Testis (tissue), 2 donors: ENCODE measurements at regions not wholly inside any gene's neighbourhood (a gene's known extent, or its start where the extent isn't known, plus 50 kb on each side); places are given as distances from the start of the nearest gene placed in this dataset.

ENCODE experiments used
- DNase-seq: peaks from one replicate; pipeline ENCODE4 v3.0.0-alpha.2; 2019
- H3K27ac ChIP-seq, 2 donors: fragments of 200-600 bp; sonication (generic); one replicate each; pipeline ENCODE4 v1.5.1; 2019
- H3K27me3 ChIP-seq: fragments of 200-600 bp; sonication (generic); one replicate; pipeline ENCODE4 v1.5.1; 2019
- H3K36me3 ChIP-seq: fragments of 200-600 bp; sonication (generic); one replicate; pipeline ENCODE4 v1.5.1; 2017; ENCODE audit warnings: low read depth; ENCODE audit errors: missing control alignments
- H3K4me1 ChIP-seq: fragments of 200-600 bp; sonication (generic); one replicate; pipeline ENCODE4 v1.5.1; 2019
- H3K4me3 ChIP-seq, 2 donors: fragments of 200-600 bp; sonication (generic); one replicate each; pipeline ENCODE4 v1.5.1; 2017 to 2019
- H3K9me3 ChIP-seq: fragments of 200-600 bp; sonication (generic); one replicate; pipeline ENCODE4 v1.5.1; 2017
- CTCF ChIP-seq, 3 experiments: fragments of 450-650 bp in 2 of 3; fragments of 200-600 bp in 1 of 3; sonication (generic) in 1 of 3; IDR thresholded peaks; one replicate each; pipeline ENCODE4 v1.5.1; 2016 to 2019; ENCODE audit warnings: antibody characterized with exemption in 3 of 3, mild to moderate bottlenecking in 2 of 3, moderate library complexity in 1 of 3
- POLR2A ChIP-seq: fragments of 450-650 bp; IDR thresholded peaks from one replicate; pipeline ENCODE4 v1.6.1; 2017; ENCODE audit warnings: antibody characterized with exemption, mild to moderate bottlenecking, moderate library complexity
- WGBS, 2 donors: methylation state at CpG; one replicate each; pipeline ENCODE4 v1.1.5; 2018; 5-methylcytosine and 5-hydroxymethylcytosine counted together
- intact Hi-C: fragments of 100-400 bp; cut with DNase I; formaldehyde crosslinking; loops from one replicate; pipeline ENCODE4 v1.15.1; 2023; ENCODE audit warnings: low total_unique reads

- Histone ChIP-seq H3K36me3 (no peaks in the 10 kb centered on the region), H3K27me3 (no peaks in the 10 kb centered on the region), H3K27ac (no peak overlapping the region), H3K4me1 (peaks cover 10% of the 10 kb centered on the region), H3K4me3 (no peak overlapping the region), H3K9me3 (no peaks in the 10 kb centered on the region)
- WGBS, 2 donors = 21 to 22% methylated on average over 3 of the region's 3 CpGs
- DNase-seq = no peak
- intact Hi-C loops = no loop called here
- TF ChIP-seq CTCF (IDR thresholded peaks at IDR 0.05) (no peak), POLR2A (no peak)
Observed at GRCh38 chr13:31965361-31966066, 66.1 kb upstream of the FRY start.

GRCh38 chr13:31967155-31967554 is 64.4 kb upstream of the FRY start:
- Histone ChIP-seq H3K4me3 (no peak overlapping the region), H3K36me3 (no peaks in the 10 kb centered on the region), H3K4me1 (peaks cover 10% of the 10 kb centered on the region), H3K27ac (no peak overlapping the region), H3K27me3 (no peaks in the 10 kb centered on the region), H3K9me3 (no peaks in the 10 kb centered on the region)
- intact Hi-C loops = no loop called here
- WGBS, 2 donors = 88 to 96% methylated on average over 1 of the region's 1 CpG
- DNase-seq = no peak
- no peak for TF ChIP-seq POLR2A
- TF ChIP-seq CTCF (IDR thresholded peaks at IDR 0.05) = peak in 1 of 3 experiments; percentile 38

- no peaks in the 10 kb centered on the region for H3K36me3 ChIP-seq
- H3K4me3 ChIP-seq = no peak overlapping the region
- 68 to 75% methylated on average over 3 of the region's 3 CpGs for WGBS, 2 donors
- intact Hi-C loops = no loop called here
- H3K27me3 ChIP-seq = no peaks in the 10 kb centered on the region
- DNase-seq = peak; percentile 31
- no peak overlapping the region for H3K27ac ChIP-seq
- H3K4me1 ChIP-seq = peaks cover 10% of the 10 kb centered on the region
- no peak for TF ChIP-seq POLR2A
- no peak for TF ChIP-seq CTCF (IDR thresholded peaks at IDR 0.05)
- H3K9me3 ChIP-seq = no peaks in the 10 kb centered on the region
Observed at GRCh38 chr13:31968473-31968872, 63.1 kb upstream of the FRY start.

GRCh38 chr13:31970231-31970930 is 61.2 kb upstream of the FRY start:
- WGBS, 2 donors = 31 to 35% methylated on average over 3 of the region's 3 CpGs
- Histone ChIP-seq H3K27me3 (no peaks in the 10 kb centered on the region), H3K27ac (no peak overlapping the region), H3K4me3 (no peak overlapping the region), H3K36me3 (no peaks in the 10 kb centered on the region), H3K9me3 (no peaks in the 10 kb centered on the region), H3K4me1 (peaks cover 5% of the 10 kb centered on the region)
- TF ChIP-seq POLR2A (no peak), CTCF (IDR thresholded peaks at IDR 0.05) (no peak)
- intact Hi-C loops = no loop called here
- DNase-seq = no peak
